Uterus (tissue), 3 donors: ENCODE measurements at regions not wholly inside any gene's neighbourhood (a gene's known extent, or its start where the extent isn't known, plus 50 kb on each side); places are given as distances from the start of the nearest gene placed in this dataset.
"Not testable (repeated sequence)": the region's sequence is repeated elsewhere in the genome, so short reads cannot be mapped to it uniquely, and the experiment has no call there.

Experiments
- DNase-seq, 2 donors: peaks; one replicate each; pipeline ENCODE4 v3.0.0-alpha.2; 2019 to 2020
- H3K27ac ChIP-seq, 2 donors: fragments of 200-600 bp; sonication (generic); 1 replicate in 1 of 2; 2 replicates in 1 of 2; pipeline ENCODE4 v1.5.1; 2016 to 2018
- H3K27me3 ChIP-seq, 2 donors: fragments of 200-600 bp; sonication (generic); one replicate each; pipeline ENCODE4 v1.5.1; 2018 to 2019; ENCODE audit warnings: control low read depth in 1 of 2
- H3K36me3 ChIP-seq, 2 donors: fragments of 200-600 bp; sonication (generic); one replicate each; pipeline ENCODE4 v1.5.1; 2019; ENCODE audit warnings: control low read depth in 1 of 2
- H3K4me1 ChIP-seq, 2 donors: fragments of 200-600 bp; sonication (generic); one replicate each; pipeline ENCODE4 v1.5.1; 2018 to 2019; ENCODE audit warnings: control low read depth in 1 of 2
- H3K4me3 ChIP-seq, 2 donors: fragments of 200-600 bp; sonication (generic); 1 replicate in 1 of 2; 2 replicates in 1 of 2; pipeline ENCODE4 v1.5.1; 2018 to 2019; ENCODE audit warnings: mild to moderate bottlenecking in 1 of 2
- H3K9me3 ChIP-seq, 2 donors: fragments of 200-600 bp; sonication (generic); one replicate each; pipeline ENCODE4 v1.5.1; 2019; ENCODE audit warnings: control low read depth in 1 of 2
- CTCF ChIP-seq, 4 experiments: fragments of 200-600 bp in 2 of 4; fragments of 450-650 bp in 2 of 4; sonication (generic) in 2 of 4; IDR thresholded peaks; one replicate each; pipeline ENCODE4 v1.5.1; 2016 to 2019; ENCODE audit warnings: antibody characterized with exemption in 4 of 4, mild to moderate bottlenecking in 2 of 4, moderate library complexity in 1 of 4
- POLR2A ChIP-seq, 2 donors: fragments of 450-650 bp; IDR thresholded peaks; one replicate each; pipeline ENCODE4 v1.6.1; 2016; ENCODE audit warnings: antibody characterized with exemption in 2 of 2, mild to moderate bottlenecking in 1 of 2, moderate library complexity in 1 of 2
- intact Hi-C: fragments of 100-400 bp; cut with DNase I; formaldehyde crosslinking; loops from one replicate; pipeline ENCODE4 v1.15.1; 2023; ENCODE audit warnings: low total_unique reads
- donor health status: DM: yes; HTN: yes; CAD: no.

- no peak for DNase-seq
- Histone ChIP-seq H3K9me3 (no peaks in the 10 kb centered on the region), H3K36me3 (no peaks in the 10 kb centered on the region), H3K4me1 (no peaks in the 10 kb centered on the region), H3K27me3 (no peaks in the 10 kb centered on the region), H3K4me3 (no peak overlapping the region), H3K27ac (no peak overlapping the region)
- TF ChIP-seq POLR2A (IDR thresholded peaks at IDR 0.05) = no peak
- no peak for TF ChIP-seq CTCF (IDR thresholded peaks at IDR 0.05)
- intact Hi-C loops = no loop called here
Observed at GRCh38 chr13:21246761-21247452, 70.4 kb downstream of the MRPL57 start.

GRCh38 chr13:21256351-21256761, 79.9 kb downstream of the MRPL57 start:
- no peaks in the 10 kb centered on the region for H3K9me3 ChIP-seq
- no peak overlapping the region for H3K4me3 ChIP-seq
- no peaks in the 10 kb centered on the region for H3K27me3 ChIP-seq
- TF ChIP-seq CTCF (IDR thresholded peaks at IDR 0.05) (no peak), POLR2A (IDR thresholded peaks at IDR 0.05) (no peak)
- intact Hi-C loops = no loop called here
- H3K36me3 ChIP-seq = no peaks in the 10 kb centered on the region
- H3K4me1 ChIP-seq = no peaks in the 10 kb centered on the region
- no peak overlapping the region for H3K27ac ChIP-seq
- no peak for DNase-seq

- Histone ChIP-seq H3K36me3 (no peaks in the 10 kb centered on the region), H3K4me3 (no peak overlapping the region), H3K4me1 (no peaks in the 10 kb centered on the region), H3K27ac (no peak overlapping the region), H3K9me3 (no peaks in the 10 kb centered on the region), H3K27me3 (no peaks in the 10 kb centered on the region)
- no peak for TF ChIP-seq CTCF (IDR thresholded peaks at IDR 0.05)
- DNase-seq = no peak
- intact Hi-C loops = no loop called here
Observed at GRCh38 chr13:21256891-21257290, 80.4 kb downstream of the MRPL57 start.

- TF ChIP-seq POLR2A (IDR thresholded peaks at IDR 0.05) = no peak
- TF ChIP-seq CTCF (IDR thresholded peaks at IDR 0.05) = no peak
- Histone ChIP-seq H3K4me3 (no peak overlapping the region), H3K4me1 (no peaks in the 10 kb centered on the region), H3K27ac (no peak overlapping the region), H3K27me3 (no peaks in the 10 kb centered on the region), H3K36me3 (no peaks in the 10 kb centered on the region), H3K9me3 (no peaks in the 10 kb centered on the region)
- intact Hi-C loops = no loop called here
- DNase-seq = no peak
Observed at GRCh38 chr13:21259571-21260455, 83.4 kb downstream of the MRPL57 start.

- DNase-seq, H3K4me3 ChIP-seq, H3K9me3 ChIP-seq, H3K36me3 ChIP-seq, H3K27me3 ChIP-seq, H3K27ac ChIP-seq, intact Hi-C loops, H3K4me1 ChIP-seq: not testable (repeated sequence)
Observed at GRCh38 chr13:21260561-21261290, 84.3 kb downstream of the MRPL57 start.

- H3K27ac ChIP-seq, intact Hi-C loops, H3K36me3 ChIP-seq, H3K4me3 ChIP-seq, H3K4me1 ChIP-seq, H3K27me3 ChIP-seq, H3K9me3 ChIP-seq, DNase-seq: not testable (repeated sequence)
Observed at GRCh38 chr13:21261487-21262216, 85.2 kb downstream of the MRPL57 start.

GRCh38 chr13:21263909-21264308, 87.5 kb downstream of the MRPL57 start:
- H3K36me3 ChIP-seq, H3K4me1 ChIP-seq, H3K9me3 ChIP-seq, H3K4me3 ChIP-seq, DNase-seq, intact Hi-C loops, H3K27me3 ChIP-seq, H3K27ac ChIP-seq: not testable (repeated sequence)

- H3K36me3 ChIP-seq, H3K4me3 ChIP-seq, H3K4me1 ChIP-seq, intact Hi-C loops, H3K27ac ChIP-seq, H3K27me3 ChIP-seq, H3K9me3 ChIP-seq, DNase-seq: not testable (repeated sequence)
Observed at GRCh38 chr13:21268485-21268884, 92.0 kb downstream of the MRPL57 start.
